BE2C (cell line): ENCODE measurements at regions not wholly inside any gene's neighbourhood (a gene's known extent, or its start where the extent isn't known, plus 50 kb on each side); places are given as distances from the start of the nearest gene placed in this dataset.

Source experiments
- DNase-seq: peaks from one replicate; pipeline ENCODE4 v3.0.0-alpha.2; 2020
- H3K27me3 ChIP-seq: fragments of 250-450 bp; sonication (Bioruptor Pico); 2 replicates; pipeline ENCODE4 v1.5.1; 2020; ENCODE audit warnings: mild to moderate bottlenecking
- H3K36me3 ChIP-seq: fragments of 250-450 bp; sonication (Bioruptor Pico); 2 replicates; pipeline ENCODE4 v1.5.1; 2020; ENCODE audit warnings: mild to moderate bottlenecking
- H3K4me1 ChIP-seq: fragments of 250-450 bp; sonication (Bioruptor Pico); 2 replicates; pipeline ENCODE4 v1.5.1; 2020
- H3K4me3 ChIP-seq: 2 replicates; pipeline ENCODE4 v1.5.1; 2011; ENCODE audit warnings: low read depth, low read length
- H3K9me3 ChIP-seq: fragments of 250-450 bp; sonication (Bioruptor Pico); 2 replicates; pipeline ENCODE4 v1.5.1; 2020
- CTCF ChIP-seq: IDR thresholded peaks from 2 replicates; pipeline ENCODE4 v1.5.1; 2012; ENCODE audit warnings: mild to moderate bottlenecking, low read depth, low read length

GRCh38 chr11:27241311-27242122 is 121.5 kb downstream of the CCDC34 start:
- no peak for DNase-seq
- no peak overlapping the region for H3K4me3 ChIP-seq
- H3K4me1 ChIP-seq: no peaks in the 10 kb centered on the region
- H3K36me3 ChIP-seq: no peaks in the 10 kb centered on the region
- TF ChIP-seq CTCF: no peak
- no peaks in the 10 kb centered on the region for H3K9me3 ChIP-seq
- H3K27me3 ChIP-seq: no peaks in the 10 kb centered on the region

- Histone ChIP-seq H3K4me1 (no peaks in the 10 kb centered on the region), H3K36me3 (no peaks in the 10 kb centered on the region), H3K27me3 (no peaks in the 10 kb centered on the region), H3K4me3 (no peak overlapping the region), H3K9me3 (no peaks in the 10 kb centered on the region)
- no peak for TF ChIP-seq CTCF
- no peak for DNase-seq
These were observed 123.6 kb downstream of the CCDC34 start for GRCh38 chr11:27239305-27239942.

GRCh38 chr11:27238811-27239210 is 124.2 kb downstream of the CCDC34 start:
- H3K4me3 ChIP-seq: no peak overlapping the region
- no peak for TF ChIP-seq CTCF
- H3K4me1 ChIP-seq: no peaks in the 10 kb centered on the region
- no peaks in the 10 kb centered on the region for H3K9me3 ChIP-seq
- no peaks in the 10 kb centered on the region for H3K27me3 ChIP-seq
- no peaks in the 10 kb centered on the region for H3K36me3 ChIP-seq
- DNase-seq: no peak

GRCh38 chr11:27237643-27238042 is 125.4 kb downstream of the CCDC34 start:
- Histone ChIP-seq H3K9me3 (no peaks in the 10 kb centered on the region), H3K36me3 (no peaks in the 10 kb centered on the region), H3K4me1 (no peaks in the 10 kb centered on the region), H3K27me3 (no peaks in the 10 kb centered on the region), H3K4me3 (no peak overlapping the region)
- no peak for TF ChIP-seq CTCF
- DNase-seq: no peak

- TF ChIP-seq CTCF: no peak
- no peaks in the 10 kb centered on the region for H3K27me3 ChIP-seq
- no peak overlapping the region for H3K4me3 ChIP-seq
- H3K36me3 ChIP-seq: no peaks in the 10 kb centered on the region
- DNase-seq: no peak
- no peaks in the 10 kb centered on the region for H3K9me3 ChIP-seq
- H3K4me1 ChIP-seq: no peaks in the 10 kb centered on the region
These were observed 128.1 kb downstream of the CCDC34 start for GRCh38 chr11:27234961-27235360.

- DNase-seq: no peak
- no peaks in the 10 kb centered on the region for H3K4me1 ChIP-seq
- TF ChIP-seq CTCF: no peak
- no peak overlapping the region for H3K4me3 ChIP-seq
- H3K27me3 ChIP-seq: no peaks in the 10 kb centered on the region
- H3K36me3 ChIP-seq: no peaks in the 10 kb centered on the region
- no peaks in the 10 kb centered on the region for H3K9me3 ChIP-seq
These were observed 128.9 kb downstream of the CCDC34 start for GRCh38 chr11:27234043-27234668.
